8988T (cell line): ENCODE measurements at regions not wholly inside any gene's neighbourhood (a gene's known extent, or its start where the extent isn't known, plus 50 kb on each side); places are given as distances from the start of the nearest gene placed in this dataset.
"Not testable (repeated sequence)": the region's sequence is repeated elsewhere in the genome, so short reads cannot be mapped to it uniquely, and the experiment has no call there.

ENCODE experiments used
- DNase-seq: peaks from one replicate; pipeline ENCODE4 v3.0.0; 2011

- DNase-seq = no peak
Observed at GRCh38 chr5:1961952-1962595, 79.3 kb upstream of the IRX4 start.

GRCh38 chr5:1961304-1961946 lies 78.7 kb upstream of the IRX4 start:
- no peak for DNase-seq

GRCh38 chr5:1960595-1961303 lies 78.0 kb upstream of the IRX4 start:
- no peak for DNase-seq

GRCh38 chr5:1959725-1960581 lies 77.2 kb upstream of the IRX4 start:
- DNase-seq = no peak

- no peak for DNase-seq
Observed at GRCh38 chr5:1959231-1959630, 76.5 kb upstream of the IRX4 start.

GRCh38 chr5:1958211-1959010 lies 75.7 kb upstream of the IRX4 start:
- DNase-seq = no peak

- DNase-seq = no peak
Observed at GRCh38 chr5:1955586-1955985, 72.9 kb upstream of the IRX4 start.

- not testable (repeated sequence) for DNase-seq
Observed at GRCh38 chr5:1953710-1954109, 71.0 kb upstream of the IRX4 start.

GRCh38 chr5:1952444-1953099 lies 69.8 kb upstream of the IRX4 start:
- no peak for DNase-seq

GRCh38 chr5:1952021-1952420 lies 69.3 kb upstream of the IRX4 start:
- no peak for DNase-seq

- DNase-seq = no peak
Observed at GRCh38 chr5:1951165-1951816, 68.6 kb upstream of the IRX4 start.

- no peak for DNase-seq
Observed at GRCh38 chr5:1950708-1951103, 68.0 kb upstream of the IRX4 start.

- DNase-seq = no peak
Observed at GRCh38 chr5:1950096-1950707, 67.5 kb upstream of the IRX4 start.

GRCh38 chr5:1949253-1949652 lies 66.5 kb upstream of the IRX4 start:
- no peak for DNase-seq

GRCh38 chr5:1948663-1949191 lies 66.0 kb upstream of the IRX4 start:
- DNase-seq = no peak

- no peak for DNase-seq
Observed at GRCh38 chr5:1948111-1948510, 65.4 kb upstream of the IRX4 start.

- no peak for DNase-seq
Observed at GRCh38 chr5:1946776-1947175, 64.1 kb upstream of the IRX4 start.

GRCh38 chr5:1946122-1946677 lies 63.5 kb upstream of the IRX4 start:
- no peak for DNase-seq

- DNase-seq = no peak
Observed at GRCh38 chr5:1945606-1946005, 62.9 kb upstream of the IRX4 start.

- no peak for DNase-seq
Observed at GRCh38 chr5:1944408-1944807, 61.7 kb upstream of the IRX4 start.
